Bone marrow (tissue), 2 donors: ENCODE measurements at regions not wholly inside any gene's neighbourhood (a gene's known extent, or its start where the extent isn't known, plus 50 kb on each side); places are given as distances from the start of the nearest gene placed in this dataset.

Experiments
- DNase-seq, 2 donors: peaks; one replicate each; lab custom pipeline; 2025; lab: John Stamatoyannopoulos, UW

DNA sequence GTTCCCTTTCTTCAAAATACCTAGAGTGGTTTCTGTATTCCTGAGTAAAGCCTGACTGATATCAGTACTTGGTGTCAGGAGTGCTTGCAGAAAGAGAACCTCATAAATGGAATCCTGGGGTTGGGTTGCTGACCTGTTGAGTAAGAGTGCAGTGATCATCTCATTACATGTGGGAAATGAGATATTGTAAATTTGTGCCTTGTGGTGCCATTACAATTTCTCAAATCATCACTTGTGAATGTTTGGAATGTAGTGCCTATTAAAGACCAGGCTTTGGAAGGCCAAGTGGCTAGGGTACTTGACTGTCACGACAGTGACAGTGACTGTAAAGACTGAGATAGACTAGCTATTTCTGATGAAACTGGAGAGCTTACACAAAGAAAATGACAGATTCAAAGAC lies 176.7 kb upstream of the CTTNBP2NL start:
- no peak for DNase-seq

DNA sequence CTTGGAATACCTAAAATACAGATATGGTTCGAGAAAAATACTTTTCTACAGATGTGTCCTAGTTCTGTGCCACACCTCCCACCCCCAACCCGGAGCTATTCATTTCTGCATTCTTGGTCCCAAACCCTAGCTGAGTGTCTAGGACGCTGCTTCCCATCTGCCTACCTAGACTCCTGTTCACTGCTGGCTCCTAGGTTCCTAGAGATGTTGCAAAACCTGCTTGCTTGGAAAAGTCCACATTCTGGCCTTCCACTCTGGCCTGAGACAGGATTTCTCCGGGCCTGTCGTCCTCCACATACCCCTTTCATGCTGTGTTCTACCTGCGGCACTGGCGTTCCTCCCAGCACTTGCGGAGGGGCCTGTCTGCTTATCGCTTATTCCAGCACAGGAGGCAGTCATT lies 165.8 kb upstream of the CTTNBP2NL start:
- DNase-seq: no peak

DNA sequence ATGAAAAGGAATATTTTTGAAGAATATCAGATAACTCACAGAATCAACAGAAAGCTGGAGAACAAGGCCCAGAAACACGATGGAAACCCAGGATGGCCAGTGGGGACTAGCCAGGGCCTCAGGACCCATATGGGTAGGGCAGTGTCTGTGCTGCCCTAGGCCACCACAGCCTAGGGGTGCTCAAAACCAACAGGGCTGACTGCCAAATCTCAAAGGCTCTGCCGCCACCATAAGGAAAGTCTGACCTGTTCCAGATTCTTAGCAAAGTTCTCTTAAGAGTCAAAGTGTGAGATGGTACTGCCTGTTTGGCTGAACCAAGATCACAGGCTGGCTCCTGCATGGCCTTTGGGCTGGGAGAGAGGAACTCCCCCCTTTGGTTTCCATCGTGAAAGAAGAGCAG lies 164.7 kb upstream of the CTTNBP2NL start:
- DNase-seq: no peak

DNA sequence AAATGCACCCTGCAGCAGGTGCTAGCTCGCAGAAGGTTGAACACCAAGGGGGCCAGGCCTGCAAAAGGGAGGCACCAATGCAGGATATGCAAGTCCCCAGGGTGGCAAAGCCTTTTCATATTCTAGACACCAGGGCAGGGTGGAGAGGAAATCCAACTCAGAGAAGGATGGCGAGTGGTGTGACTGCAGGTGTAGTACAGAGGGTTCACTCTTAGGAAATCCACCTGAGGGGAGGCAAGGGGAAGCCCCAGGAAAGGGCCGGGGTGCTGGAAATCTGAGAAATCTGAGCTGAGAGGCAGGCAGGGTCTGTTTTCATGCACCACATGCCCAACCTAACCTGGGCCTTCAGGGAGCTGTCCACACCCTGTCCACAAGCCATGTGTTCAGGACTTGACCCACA lies 163.2 kb upstream of the CTTNBP2NL start:
- DNase-seq: no peak

DNA sequence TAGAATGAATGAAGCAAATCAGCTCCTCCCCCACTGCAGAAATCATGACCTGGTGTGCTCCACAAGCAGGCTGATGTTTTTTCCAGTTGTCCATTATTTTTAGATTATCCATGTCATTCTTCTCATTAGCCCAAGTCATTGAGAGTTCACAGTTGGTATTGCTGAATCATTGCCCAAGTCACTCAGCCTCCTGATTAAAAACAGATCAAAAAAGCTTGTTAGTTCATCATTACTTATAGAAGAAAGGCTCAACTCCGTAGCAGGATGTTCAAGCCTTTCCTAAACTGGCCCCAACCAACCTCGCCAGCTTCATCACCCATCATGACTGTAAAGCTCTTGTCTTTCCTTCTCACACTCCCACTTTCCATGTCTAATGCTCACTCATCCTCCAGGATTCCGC lies 161.3 kb upstream of the CTTNBP2NL start:
- no peak for DNase-seq

DNA sequence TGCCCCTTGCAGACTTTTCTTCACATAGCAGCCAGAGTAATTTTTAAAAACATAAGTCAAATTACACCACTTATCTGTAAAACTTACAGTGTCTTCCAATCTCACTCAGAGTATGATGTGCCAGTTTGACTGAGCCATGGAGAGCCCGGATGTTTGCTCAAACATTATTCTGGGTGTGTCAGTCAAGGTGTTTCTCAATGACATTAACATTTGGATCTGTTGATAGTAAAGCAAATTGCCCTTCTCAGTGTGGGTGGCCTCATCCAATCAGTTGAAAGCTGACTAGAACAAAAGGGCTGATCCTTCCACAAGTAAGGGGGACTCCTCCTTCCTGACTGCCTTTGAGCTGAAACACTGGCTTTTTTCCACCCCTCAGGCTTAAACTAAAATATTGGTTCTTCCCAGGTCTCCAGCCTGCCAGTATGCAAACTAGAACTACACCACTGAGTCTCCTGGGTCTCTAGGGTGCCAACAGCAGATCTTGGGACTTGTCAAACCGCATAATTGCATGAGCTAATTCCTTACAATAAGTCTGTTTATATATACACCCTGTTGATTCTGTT lies 157.9 kb upstream of the CTTNBP2NL start:
- no peak for DNase-seq

DNA sequence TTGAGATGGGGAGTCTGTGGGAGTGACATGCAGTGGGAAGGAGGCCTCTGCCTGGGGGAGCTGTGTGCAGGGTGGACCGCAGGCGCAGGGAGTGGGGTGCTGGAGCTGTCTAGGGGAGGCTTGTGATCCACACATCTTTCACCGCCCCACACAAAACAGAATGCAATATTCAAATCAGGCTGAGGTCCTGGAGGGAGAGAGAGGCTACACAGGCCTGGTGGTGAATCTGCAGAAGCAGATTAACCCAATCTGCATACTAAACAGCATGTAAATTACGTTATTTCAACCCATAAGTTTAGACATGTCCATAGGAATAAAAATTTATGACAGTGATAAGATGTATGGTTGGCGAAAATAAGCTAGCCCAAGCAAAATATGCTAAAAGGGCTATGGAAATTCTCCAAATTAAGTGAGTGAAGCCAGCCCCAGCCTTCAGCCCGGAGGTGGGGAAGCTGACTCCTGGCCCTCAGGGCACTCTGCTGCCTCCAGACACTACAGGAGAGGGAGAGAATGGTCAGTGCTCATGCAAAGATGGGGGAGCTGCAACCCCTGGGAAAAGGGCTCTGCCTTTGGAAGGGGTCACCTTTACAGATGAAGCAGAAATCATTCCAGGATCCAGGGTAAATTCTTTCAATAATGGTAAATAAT lies 156.2 kb upstream of the CTTNBP2NL start:
- no peak for DNase-seq

DNA sequence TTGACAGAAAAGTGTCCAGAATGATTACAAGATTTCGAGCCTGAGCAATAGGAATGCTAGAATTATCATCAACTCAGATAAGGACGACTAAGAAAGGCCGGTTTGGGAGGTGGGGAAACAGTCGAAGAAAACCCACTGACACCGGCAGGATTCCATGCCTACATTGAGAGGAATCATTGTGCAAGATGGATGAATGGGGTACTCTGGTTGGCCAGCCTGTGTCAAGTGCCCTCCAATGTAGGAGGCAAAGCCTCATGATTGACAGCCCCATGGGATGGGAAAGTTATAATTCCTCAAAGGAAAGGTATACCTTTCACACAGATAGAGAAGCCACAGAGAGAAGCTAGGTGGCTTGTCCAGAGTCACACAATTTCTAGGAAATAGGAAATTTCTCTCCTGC lies 153.5 kb upstream of the CTTNBP2NL start:
- DNase-seq: no peak

DNA sequence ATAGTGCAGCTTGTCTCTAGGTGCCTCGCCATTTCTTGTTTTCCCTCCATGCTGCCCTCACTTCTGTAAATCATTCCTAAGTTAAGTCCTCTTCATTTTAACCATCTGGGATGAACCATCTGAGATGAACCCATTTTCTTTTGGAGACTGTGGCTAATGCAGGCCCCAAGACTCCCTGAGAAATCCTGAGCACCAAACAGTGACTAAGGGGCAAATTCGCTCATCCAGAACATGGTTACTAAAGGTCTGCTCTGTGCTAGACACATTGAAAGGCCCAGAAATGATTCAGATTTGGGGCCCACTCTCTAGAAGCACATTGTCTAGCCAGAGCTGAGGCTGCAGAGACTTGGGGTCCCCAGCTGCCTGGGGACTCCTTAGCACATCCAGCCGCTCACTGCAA lies 151.9 kb upstream of the CTTNBP2NL start:
- no peak for DNase-seq

DNA sequence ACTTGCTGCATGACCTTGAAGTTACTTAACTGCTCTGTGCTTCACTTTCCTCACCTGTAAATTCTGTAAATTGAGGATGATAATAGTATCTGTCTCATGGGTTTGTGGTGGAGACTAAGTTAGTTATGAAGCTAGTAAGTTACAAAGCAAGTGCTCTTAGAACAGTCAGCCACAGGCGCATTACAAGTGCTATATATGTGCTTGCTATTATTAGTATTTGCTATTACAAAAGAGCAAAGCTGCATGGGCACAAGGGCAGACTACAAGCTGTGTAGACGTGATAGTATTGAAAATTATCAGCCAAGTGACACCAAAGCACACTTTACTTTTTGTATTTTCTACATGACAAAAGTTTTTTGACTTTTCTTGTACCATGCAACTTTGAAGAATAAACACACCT lies 150.9 kb upstream of the CTTNBP2NL start:
- DNase-seq: no peak

DNA sequence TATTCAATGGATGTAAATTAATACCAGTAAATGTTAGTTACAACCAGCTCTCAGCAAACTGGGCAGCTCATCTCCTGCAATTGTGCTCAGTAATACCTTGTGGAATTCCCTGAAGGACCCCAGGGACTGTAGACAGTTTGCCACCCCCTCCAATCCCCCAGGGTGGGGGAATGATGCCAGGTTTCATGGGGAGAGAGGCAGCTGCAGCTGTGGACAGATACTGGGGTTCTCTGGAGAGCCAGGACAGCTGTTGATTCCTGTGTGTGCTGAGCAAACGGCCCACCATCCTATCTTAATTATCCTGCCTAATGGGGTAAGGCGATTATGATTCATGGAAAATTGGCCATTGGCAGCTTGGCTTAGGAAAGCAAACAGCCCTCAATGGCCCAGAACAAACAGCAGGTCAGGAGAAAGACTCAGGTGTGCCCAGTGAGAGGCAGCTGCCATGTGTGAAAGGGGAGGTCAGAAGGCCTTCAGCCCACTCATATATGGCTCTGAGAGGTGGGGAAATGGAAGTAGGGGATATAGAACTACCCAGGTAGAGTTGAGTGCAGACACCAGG lies 148.9 kb upstream of the CTTNBP2NL start:
- DNase-seq: no peak

DNA sequence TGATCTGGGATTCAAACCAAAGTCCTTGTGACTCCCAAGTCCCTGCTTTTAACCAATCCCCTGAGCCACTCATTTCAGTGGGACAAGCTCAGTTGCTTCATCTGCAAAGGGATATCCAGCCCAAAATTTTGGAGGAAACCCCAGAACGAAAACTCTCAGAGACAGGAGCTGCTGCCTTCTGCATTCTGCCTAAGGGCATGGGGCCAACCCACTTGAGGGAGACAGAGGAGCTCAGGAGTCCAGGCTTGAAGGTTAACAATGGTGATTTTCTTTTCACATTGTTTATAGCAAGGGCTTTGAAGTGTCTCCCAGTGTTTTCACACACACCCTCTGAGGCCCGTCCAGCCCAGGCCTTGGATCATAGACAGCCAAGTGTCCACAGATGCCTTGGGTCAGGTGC lies 148.1 kb upstream of the CTTNBP2NL start:
- DNase-seq: no peak

DNA sequence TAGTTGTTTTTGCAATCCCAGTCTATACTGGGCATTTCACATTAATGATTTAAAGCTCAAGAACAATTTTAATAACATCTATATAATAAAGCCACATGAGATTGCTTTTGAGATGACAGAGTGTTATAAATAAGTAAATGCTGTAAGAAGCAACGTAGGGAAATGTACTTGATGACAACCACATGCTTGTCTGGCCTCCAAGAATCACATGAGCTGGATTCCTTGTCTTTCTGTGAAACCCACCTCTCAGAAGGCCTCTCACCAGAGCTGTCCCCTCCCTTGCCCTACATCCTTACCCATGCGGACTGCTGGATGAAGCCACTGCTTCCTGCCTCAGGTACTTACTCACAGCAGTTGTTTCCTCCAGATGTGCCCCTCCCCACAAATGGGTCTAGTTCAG lies 145.1 kb upstream of the CTTNBP2NL start:
- DNase-seq: no peak

DNA sequence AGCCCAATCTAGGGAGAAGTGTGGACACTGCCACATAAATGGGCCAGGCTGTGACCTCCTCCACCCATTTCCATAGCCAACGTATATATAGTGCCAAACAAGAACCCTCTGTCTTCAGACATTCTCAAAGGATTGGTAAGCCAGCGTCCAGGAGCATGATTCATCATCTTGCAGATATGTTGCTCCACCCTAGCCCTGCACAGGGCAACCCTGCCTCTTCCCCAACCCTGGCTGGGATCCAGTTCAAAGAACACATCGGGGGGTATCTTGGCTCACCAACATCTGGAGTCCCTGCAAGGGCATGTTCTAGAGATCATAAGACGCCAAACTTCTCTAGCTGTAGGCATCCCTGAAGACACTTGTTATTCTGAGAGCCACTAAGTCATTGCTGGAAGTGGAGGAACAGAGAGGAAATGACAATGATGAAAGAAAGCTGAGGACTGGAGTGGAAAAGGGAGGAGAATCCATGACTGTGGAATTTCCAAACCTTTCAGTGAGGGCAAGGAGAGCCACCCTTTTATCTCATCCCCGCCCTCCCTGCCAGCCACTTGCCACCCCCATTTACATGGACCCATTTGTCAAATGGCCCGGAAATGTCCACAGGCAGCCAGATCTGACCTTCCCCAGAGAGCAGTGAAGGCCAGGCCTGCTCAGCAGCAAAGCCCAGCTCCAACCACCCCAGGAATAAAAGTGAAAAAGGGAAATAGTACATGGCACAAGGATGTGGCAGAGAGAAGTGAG lies 144.1 kb upstream of the CTTNBP2NL start:
- DNase-seq: no peak

DNA sequence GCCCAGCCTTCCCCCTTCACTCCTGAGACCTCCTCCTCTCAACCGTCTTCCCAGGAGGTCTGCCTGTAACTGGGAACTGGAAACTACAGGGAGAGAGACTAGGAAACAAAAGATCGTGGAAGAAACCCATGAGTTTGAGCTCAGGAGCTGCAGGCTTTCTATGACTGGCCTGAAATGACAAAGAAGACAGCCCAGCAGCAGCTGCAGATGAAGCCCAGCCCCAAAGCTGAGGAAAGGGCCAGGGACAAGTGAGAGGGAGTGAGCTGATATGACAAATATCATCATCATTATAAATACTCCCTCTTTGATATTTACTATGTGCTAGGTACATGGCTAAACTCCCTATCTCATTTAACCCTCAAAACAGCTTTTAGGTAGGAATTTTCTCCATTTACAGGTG lies 142.6 kb upstream of the CTTNBP2NL start:
- DNase-seq: no peak

DNA sequence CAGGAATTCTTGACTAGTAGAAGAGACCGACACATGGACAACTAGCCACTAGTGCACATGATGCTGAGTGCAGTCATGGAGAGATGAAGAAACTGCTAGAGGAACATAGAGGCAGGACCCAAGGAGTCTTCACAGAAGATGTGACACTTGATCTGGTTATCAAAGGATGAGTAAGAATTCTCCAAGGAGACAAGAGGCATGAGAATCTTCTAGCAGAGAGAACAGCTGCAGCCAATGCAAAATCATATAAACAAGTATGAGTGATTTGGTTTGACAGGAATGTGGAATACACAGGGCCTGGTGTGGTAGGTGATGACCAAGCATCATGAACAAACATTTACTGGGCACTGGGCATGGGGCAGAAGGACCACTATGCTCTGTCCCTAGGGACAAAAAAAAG lies 140.9 kb upstream of the CTTNBP2NL start:
- DNase-seq: no peak

DNA sequence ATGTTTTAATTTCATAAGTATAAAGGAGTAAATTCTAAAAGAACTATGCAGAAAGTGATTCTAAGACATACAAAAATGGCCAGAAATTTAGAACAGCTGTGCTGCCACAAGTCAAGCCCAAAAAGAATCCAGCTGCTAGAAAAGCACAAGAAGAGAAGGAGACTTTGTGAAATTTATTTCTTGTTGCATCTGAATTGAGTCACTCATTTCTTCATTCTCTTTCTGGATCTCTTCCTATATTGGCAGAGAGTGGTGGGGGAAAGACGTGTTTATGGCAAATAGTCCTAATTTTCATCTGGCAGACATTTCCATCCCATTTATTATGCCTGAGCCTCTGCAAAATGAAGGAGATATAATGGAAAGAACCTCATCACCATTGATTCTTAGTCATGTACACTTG lies 139.6 kb upstream of the CTTNBP2NL start:
- DNase-seq: no peak

DNA sequence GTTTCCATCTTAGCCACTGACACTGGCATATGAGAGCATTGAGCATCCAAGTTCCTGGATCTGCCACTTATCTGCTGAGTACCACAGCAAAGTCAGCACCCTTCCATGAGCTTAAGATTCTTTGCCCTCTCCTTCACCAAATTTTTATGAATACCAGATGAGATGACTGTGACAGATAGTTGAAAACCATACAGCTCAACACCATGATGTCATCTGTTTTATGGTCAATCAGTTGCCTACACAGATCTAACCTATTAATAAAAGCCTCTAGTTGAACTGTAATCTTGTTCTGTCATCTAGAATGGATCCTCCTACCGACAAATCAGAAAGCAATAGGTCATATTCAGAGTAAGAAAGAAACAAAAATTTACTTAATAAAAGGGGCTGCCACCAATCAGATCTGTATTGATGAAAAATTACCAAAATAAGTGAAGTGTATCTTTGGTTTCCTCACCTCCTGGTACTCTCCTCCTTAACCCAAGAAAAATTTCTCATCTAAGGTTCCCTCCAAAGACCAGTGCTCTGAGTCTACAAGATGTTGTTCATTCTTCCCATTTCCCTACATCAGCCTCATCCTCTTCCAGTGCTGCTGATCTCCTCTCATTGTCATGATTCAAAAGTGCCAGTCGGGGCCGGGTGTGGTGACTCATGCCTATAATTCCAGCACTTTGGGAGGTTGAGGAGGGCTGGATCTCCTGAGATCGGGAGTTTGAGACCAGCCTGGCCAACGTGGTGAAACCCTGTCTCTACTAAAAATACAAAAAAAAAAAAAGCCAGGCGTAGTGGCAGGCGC lies 138.8 kb upstream of the CTTNBP2NL start:
- no peak for DNase-seq

DNA sequence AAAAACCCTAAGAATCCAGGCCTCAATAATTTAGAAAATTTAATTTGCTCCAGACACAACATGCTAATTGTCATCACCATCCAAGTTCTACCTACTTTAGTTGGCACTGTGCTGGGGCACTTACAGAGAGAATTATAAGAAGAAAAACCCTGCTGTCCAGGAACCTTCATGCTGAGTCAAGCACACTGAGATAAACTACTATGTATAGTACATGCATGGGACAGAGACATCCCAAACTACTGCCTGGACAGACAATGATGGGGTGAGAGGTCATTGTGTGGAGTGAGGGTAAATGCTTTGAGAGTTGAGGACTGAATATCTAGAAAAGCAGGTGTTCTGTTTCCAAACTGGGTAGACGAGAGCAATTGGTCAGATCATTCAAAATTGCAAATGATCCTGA lies 135.3 kb upstream of the CTTNBP2NL start:
- no peak for DNase-seq

DNA sequence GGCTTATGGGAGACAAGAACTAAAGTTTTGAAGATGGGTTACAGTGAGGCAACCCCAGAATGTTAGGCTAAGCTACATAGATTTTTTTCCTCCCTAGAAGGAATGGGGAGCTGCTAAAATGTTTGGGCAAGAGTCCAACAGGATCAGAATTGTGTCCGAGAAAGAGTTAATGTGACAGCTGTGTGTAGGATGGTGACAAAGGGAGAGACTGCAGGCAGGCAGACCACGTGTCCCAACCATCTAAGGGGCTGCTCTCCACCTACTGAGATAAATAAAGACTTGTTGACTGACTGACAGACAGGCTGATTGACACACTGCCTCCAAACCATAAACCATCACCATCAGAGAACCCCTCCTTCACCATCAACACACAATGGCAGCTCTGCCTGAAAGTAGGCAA lies 133.7 kb upstream of the CTTNBP2NL start:
- DNase-seq: no peak

DNA sequence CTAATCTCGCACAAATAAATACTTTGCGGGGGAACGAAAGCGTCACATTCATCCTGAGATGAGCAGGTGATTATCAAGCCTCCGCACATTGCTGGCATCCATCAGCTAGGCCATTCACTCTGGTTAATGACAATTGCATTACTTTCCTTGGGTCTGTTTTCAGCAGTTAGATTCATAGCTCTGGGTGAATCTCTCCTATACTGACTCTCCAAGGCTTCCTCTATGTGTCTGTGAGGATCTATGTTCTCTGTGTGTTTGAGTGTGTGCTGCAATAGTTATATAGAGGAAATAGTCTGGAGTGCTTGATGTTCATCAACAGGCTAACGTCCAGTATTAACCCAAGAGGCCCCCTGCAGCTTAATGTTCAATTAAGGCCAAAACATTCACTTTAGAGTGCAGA lies 133.0 kb upstream of the CTTNBP2NL start:
- DNase-seq: no peak

DNA sequence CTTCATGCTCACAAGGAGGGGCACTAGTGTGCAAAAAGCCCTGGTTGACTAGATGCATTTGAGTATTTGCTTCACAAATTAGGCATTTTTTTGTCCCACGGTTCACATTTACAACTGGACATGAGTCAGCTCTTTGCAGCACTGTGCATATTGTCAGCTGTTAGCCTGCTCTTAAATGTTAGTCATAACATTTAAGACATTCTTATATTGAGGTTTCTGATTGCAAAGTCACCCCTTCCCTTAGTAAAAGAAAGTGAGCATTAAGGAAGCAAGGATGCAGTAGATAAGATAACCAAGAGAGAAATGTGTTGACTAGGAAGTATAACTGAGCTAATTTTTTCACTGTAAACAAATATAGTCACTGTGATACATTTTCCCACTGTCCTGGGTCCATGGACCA lies 132.6 kb upstream of the CTTNBP2NL start:
- DNase-seq: no peak

DNA sequence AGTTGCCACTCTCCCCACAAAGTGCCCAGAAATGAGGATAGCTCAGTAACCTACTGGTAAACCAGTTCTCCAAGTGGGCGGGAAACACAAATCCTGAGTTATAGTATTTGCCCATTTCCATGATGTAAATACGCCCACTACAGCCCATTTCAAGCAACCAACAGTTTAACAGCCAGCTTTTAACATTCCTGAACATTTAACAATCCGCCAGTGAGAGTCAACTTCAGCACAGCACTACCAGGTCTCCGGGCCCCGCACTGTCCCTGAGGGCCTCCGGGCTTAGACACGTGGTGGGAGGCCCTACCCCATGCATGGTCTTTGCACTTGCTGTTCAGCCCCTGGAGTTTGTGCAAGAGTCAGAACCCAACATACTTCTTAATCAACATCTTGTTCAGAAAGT lies 132.0 kb upstream of the CTTNBP2NL start:
- DNase-seq: no peak
